ELR (cell line): ENCODE measurements at regions not wholly inside any gene's neighbourhood (a gene's known extent, or its start where the extent isn't known, plus 50 kb on each side); places are given as distances from the start of the nearest gene placed in this dataset.
"Not testable (repeated sequence)": the region's sequence is repeated elsewhere in the genome, so short reads cannot be mapped to it uniquely, and the experiment has no call there.

Source experiments
- DNase-seq: peaks from one replicate; pipeline ENCODE4 v3.0.0-alpha.2; 2015; ENCODE audit warnings: low read depth

- not testable (repeated sequence) for DNase-seq
Observed at GRCh38 chr21:6133852-6134630, 4387.3 kb upstream of the TPTE start.

- DNase-seq, result not testable (repeated sequence)
Observed at GRCh38 chr21:6136732-6137131, 4384.7 kb upstream of the TPTE start.

- DNase-seq, result not testable (repeated sequence)
Observed at GRCh38 chr21:6138244-6139136, 4382.9 kb upstream of the TPTE start.

- not testable (repeated sequence) for DNase-seq
Observed at GRCh38 chr21:6139331-6139730, 4382.1 kb upstream of the TPTE start.

- DNase-seq, result not testable (repeated sequence)
Observed at GRCh38 chr21:6139862-6140261, 4381.5 kb upstream of the TPTE start.

- DNase-seq, result not testable (repeated sequence)
Observed at GRCh38 chr21:6140467-6141137, 4380.8 kb upstream of the TPTE start.

- DNase-seq, result not testable (repeated sequence)
Observed at GRCh38 chr21:6141138-6141474, 4380.3 kb upstream of the TPTE start.

GRCh38 chr21:6153154-6153553 is 4368.2 kb upstream of the TPTE start:
- DNase-seq, result not testable (repeated sequence)

- DNase-seq, result not testable (repeated sequence)
Observed at GRCh38 chr21:6154524-6155320, 4366.7 kb upstream of the TPTE start.

GRCh38 chr21:6156712-6157389 is 4364.5 kb upstream of the TPTE start:
- DNase-seq, result not testable (repeated sequence)

- not testable (repeated sequence) for DNase-seq
Observed at GRCh38 chr21:6157515-6157914, 4363.9 kb upstream of the TPTE start.

- DNase-seq, result not testable (repeated sequence)
Observed at GRCh38 chr21:6158171-6158570, 4363.2 kb upstream of the TPTE start.
